IPS DF 6.9 (cell line): ENCODE measurements at regions not wholly inside any gene's neighbourhood (a gene's known extent, or its start where the extent isn't known, plus 50 kb on each side); places are given as distances from the start of the nearest gene placed in this dataset.

Experiments
- DNase-seq: peaks from one replicate; pipeline ENCODE4 v3.0.0-alpha.2; 2013; ENCODE audit warnings: low read depth, low spot score
- H3K27ac ChIP-seq: one replicate; pipeline ENCODE4 v1.5.1; 2013; ENCODE audit warnings: low read length, control low read depth
- H3K27me3 ChIP-seq: 2 replicates; pipeline ENCODE4 v1.6.1; 2013; ENCODE audit warnings: mild to moderate bottlenecking, low read length; ENCODE audit not compliant: control insufficient read depth, insufficient read depth
- H3K36me3 ChIP-seq: 2 replicates; pipeline ENCODE4 v1.6.1; 2013; ENCODE audit warnings: low read length; ENCODE audit not compliant: control insufficient read depth, insufficient read depth
- H3K4me1 ChIP-seq: 2 replicates; pipeline ENCODE4 v1.6.1; 2013; ENCODE audit warnings: low read length; ENCODE audit not compliant: control insufficient read depth, insufficient read depth
- H3K4me3 ChIP-seq: 2 replicates; pipeline ENCODE4 v1.5.1; 2013; ENCODE audit warnings: mild to moderate bottlenecking, low read length
- H3K9me3 ChIP-seq: 2 replicates; pipeline ENCODE4 v1.6.1; 2013; ENCODE audit warnings: low read length, inconsistent platforms; ENCODE audit not compliant: control insufficient read depth, insufficient read depth
- WGBS: extraction: QIAGEN DNeasy Blood & Tissue Kit; methylation state at CpG from one replicate; pipeline ENCODE4 v1.1.7; 2013; ENCODE audit warnings: mixed read lengths, missing lambda C conversion rate; ENCODE audit not compliant: insufficient read length, insufficient coverage; 5-methylcytosine and 5-hydroxymethylcytosine counted together

- Histone ChIP-seq H3K27me3 (no peaks in the 10 kb centered on the region), H3K4me3 (no peak overlapping the region), H3K9me3 (no peaks in the 10 kb centered on the region), H3K36me3 (no peaks in the 10 kb centered on the region), H3K4me1 (no peaks in the 10 kb centered on the region), H3K27ac (no peak overlapping the region)
- DNase-seq = no peak
- no CpG with 5 or more reads among the region's 1 CpG for WGBS
Measured at GRCh38 chr1:81029266-81029665, 771.5 kb upstream of the ADGRL2 start.

- H3K27ac ChIP-seq = no peak overlapping the region
- no peak for DNase-seq
- H3K4me1 ChIP-seq = no peaks in the 10 kb centered on the region
- H3K36me3 ChIP-seq = no peaks in the 10 kb centered on the region
- H3K27me3 ChIP-seq = peaks cover 1% of the 10 kb centered on the region; the same call in 1 of the 2 replicates
- H3K4me3 ChIP-seq = no peak overlapping the region
- H3K9me3 ChIP-seq = no peaks in the 10 kb centered on the region
- WGBS = no CpG with 5 or more reads among the region's 5 CpGs
Measured at GRCh38 chr1:81023187-81023724, 777.5 kb upstream of the ADGRL2 start.

- no peaks in the 10 kb centered on the region for H3K9me3 ChIP-seq
- DNase-seq = no peak
- no peaks in the 10 kb centered on the region for H3K36me3 ChIP-seq
- no CpG with 5 or more reads among the region's 1 CpG for WGBS
- no peak overlapping the region for H3K4me3 ChIP-seq
- peaks cover 1% of the 10 kb centered on the region; the same call in 1 of the 2 replicates for H3K27me3 ChIP-seq
- no peaks in the 10 kb centered on the region for H3K4me1 ChIP-seq
- no peak overlapping the region for H3K27ac ChIP-seq
Measured at GRCh38 chr1:81021134-81021533, 779.6 kb upstream of the ADGRL2 start.

- Histone ChIP-seq H3K27me3 (peaks cover 1% of the 10 kb centered on the region; the same call in 1 of the 2 replicates), H3K36me3 (no peaks in the 10 kb centered on the region), H3K9me3 (no peaks in the 10 kb centered on the region), H3K4me3 (no peak overlapping the region), H3K4me1 (no peaks in the 10 kb centered on the region), H3K27ac (no peak overlapping the region)
- 100% methylated on average over 1 of the region's 1 CpG for WGBS
- no peak for DNase-seq
Measured at GRCh38 chr1:81020506-81020905, 780.2 kb upstream of the ADGRL2 start.

- Histone ChIP-seq H3K9me3 (no peaks in the 10 kb centered on the region), H3K36me3 (no peaks in the 10 kb centered on the region), H3K4me3 (no peak overlapping the region), H3K4me1 (no peaks in the 10 kb centered on the region), H3K27me3 (no peaks in the 10 kb centered on the region), H3K27ac (no peak overlapping the region)
- DNase-seq = no peak
- WGBS = no CpG with 5 or more reads among the region's 3 CpGs
Measured at GRCh38 chr1:81010126-81010525, 790.6 kb upstream of the ADGRL2 start.

GRCh38 chr1:81008293-81008692 is 792.4 kb upstream of the ADGRL2 start:
- Histone ChIP-seq H3K4me1 (no peaks in the 10 kb centered on the region), H3K27ac (no peak overlapping the region), H3K27me3 (no peaks in the 10 kb centered on the region), H3K4me3 (no peak overlapping the region), H3K9me3 (no peaks in the 10 kb centered on the region), H3K36me3 (no peaks in the 10 kb centered on the region)
- DNase-seq = no peak
- WGBS = no CpG with 5 or more reads among the region's 2 CpGs

- no peak overlapping the region for H3K4me3 ChIP-seq
- H3K27ac ChIP-seq = no peak overlapping the region
- no peaks in the 10 kb centered on the region for H3K36me3 ChIP-seq
- no CpG with 5 or more reads among the region's 3 CpGs for WGBS
- no peaks in the 10 kb centered on the region for H3K4me1 ChIP-seq
- H3K9me3 ChIP-seq = no peaks in the 10 kb centered on the region
- no peak for DNase-seq
- no peaks in the 10 kb centered on the region for H3K27me3 ChIP-seq
Measured at GRCh38 chr1:81007024-81007423, 793.7 kb upstream of the ADGRL2 start.

- Histone ChIP-seq H3K36me3 (no peaks in the 10 kb centered on the region), H3K27ac (no peak overlapping the region), H3K4me1 (no peaks in the 10 kb centered on the region), H3K27me3 (no peaks in the 10 kb centered on the region), H3K4me3 (no peak overlapping the region), H3K9me3 (no peaks in the 10 kb centered on the region)
- no peak for DNase-seq
- WGBS = no CpG with 5 or more reads among the region's 5 CpGs
Measured at GRCh38 chr1:81006502-81006901, 794.2 kb upstream of the ADGRL2 start.

GRCh38 chr1:81004011-81004410 is 796.7 kb upstream of the ADGRL2 start:
- 0 out of 2 replicates have a peak, but pooled peaks cover 2% of the 10 kb centered on the region for H3K36me3 ChIP-seq
- no CpG with 5 or more reads among the region's 4 CpGs for WGBS
- H3K4me3 ChIP-seq = no peak overlapping the region
- no peak for DNase-seq
- no peaks in the 10 kb centered on the region for H3K9me3 ChIP-seq
- H3K27me3 ChIP-seq = no peaks in the 10 kb centered on the region
- H3K27ac ChIP-seq = no peak overlapping the region
- no peaks in the 10 kb centered on the region for H3K4me1 ChIP-seq

GRCh38 chr1:80994934-80995333 is 805.8 kb upstream of the ADGRL2 start:
- Histone ChIP-seq H3K27ac (no peak overlapping the region), H3K4me1 (no peaks in the 10 kb centered on the region), H3K4me3 (no peak overlapping the region), H3K27me3 (no peaks in the 10 kb centered on the region), H3K9me3 (no peaks in the 10 kb centered on the region), H3K36me3 (no peaks in the 10 kb centered on the region)
- DNase-seq = no peak

GRCh38 chr1:80994038-80994437 is 806.7 kb upstream of the ADGRL2 start:
- Histone ChIP-seq H3K9me3 (no peaks in the 10 kb centered on the region), H3K27ac (no peak overlapping the region), H3K4me1 (no peaks in the 10 kb centered on the region), H3K36me3 (no peaks in the 10 kb centered on the region), H3K27me3 (no peaks in the 10 kb centered on the region), H3K4me3 (no peak overlapping the region)
- no peak for DNase-seq
- no CpG with 5 or more reads among the region's 1 CpG for WGBS
